PC-9 (cell line): ENCODE measurements at regions not wholly inside any gene's neighbourhood (a gene's known extent, or its start where the extent isn't known, plus 50 kb on each side); places are given as distances from the start of the nearest gene placed in this dataset.

Experiments used
- CTCF ChIP-seq: fragments of 200-600 bp; sonication (generic); conservative IDR thresholded peaks from 2 replicates; pipeline ENCODE4 v1.6.1; 2017; ENCODE audit warnings: mixed run types, antibody characterized with exemption, mild to moderate bottlenecking, moderate library complexity
- EZH2 ChIP-seq: fragments of 200-600 bp; sonication (generic); IDR thresholded peaks from 2 replicates; pipeline ENCODE4 v1.8.0; 2017; ENCODE audit warnings: antibody characterized with exemption, low read depth

- TF ChIP-seq CTCF: peak; percentile 53
- no peak for TF ChIP-seq EZH2
Measured at GRCh38 chr2:185279999-185280398, 458.6 kb upstream of the FSIP2 start.
